ENCODE measurements at regions not wholly inside any gene's neighbourhood (a gene's known extent, or its start where the extent isn't known, plus 50 kb on each side); places are given as distances from the start of the nearest gene placed in this dataset.

- DNase-seq (ENCODE audit: low read depth) = no peak
- Histone ChIP-seq H3K36me3 (ENCODE audit: control insufficient read depth, insufficient read depth, low read length) (no peaks in the 10 kb centered on the region), H3K4me3 (ENCODE audit: low read depth, low read length) (no peak overlapping the region), H3K27me3 (ENCODE audit: control insufficient read depth, insufficient read depth, low read length) (peaks cover 3% of the 10 kb centered on the region)
- TF ChIP-seq CTCF (IDR thresholded peaks at IDR 0.05; ENCODE audit: insufficient read depth, low read length, poor library complexity, severe bottlenecking) = no peak
These were observed 190.8 kb upstream of the HNRNPA3 start for GRCh38 chr2:177021706-177022343.

GRCh38 chr2:177024765-177025164 is 187.8 kb upstream of the HNRNPA3 start:
- no peak for DNase-seq (ENCODE audit: low read depth)
- Histone ChIP-seq H3K4me3 (ENCODE audit: low read depth, low read length) (no peak overlapping the region), H3K27me3 (ENCODE audit: control insufficient read depth, insufficient read depth, low read length) (peaks cover 3% of the 10 kb centered on the region), H3K36me3 (ENCODE audit: control insufficient read depth, insufficient read depth, low read length) (no peaks in the 10 kb centered on the region)
- TF ChIP-seq CTCF (IDR thresholded peaks at IDR 0.05; ENCODE audit: insufficient read depth, low read length, poor library complexity, severe bottlenecking) = no peak

GRCh38 chr2:177026253-177026652 is 186.3 kb upstream of the HNRNPA3 start:
- peaks cover 3% of the 10 kb centered on the region for H3K27me3 ChIP-seq (ENCODE audit: control insufficient read depth, insufficient read depth, low read length)
- no peaks in the 10 kb centered on the region for H3K36me3 ChIP-seq (ENCODE audit: control insufficient read depth, insufficient read depth, low read length)
- DNase-seq (ENCODE audit: low read depth) = no peak
- no peak for TF ChIP-seq CTCF (IDR thresholded peaks at IDR 0.05; ENCODE audit: insufficient read depth, low read length, poor library complexity, severe bottlenecking)
- no peak overlapping the region for H3K4me3 ChIP-seq (ENCODE audit: low read depth, low read length)

GRCh38 chr2:177026956-177027355 is 185.6 kb upstream of the HNRNPA3 start:
- H3K4me3 ChIP-seq (ENCODE audit: low read depth, low read length) = no peak overlapping the region
- no peaks in the 10 kb centered on the region for H3K36me3 ChIP-seq (ENCODE audit: control insufficient read depth, insufficient read depth, low read length)
- DNase-seq (ENCODE audit: low read depth) = no peak
- H3K27me3 ChIP-seq (ENCODE audit: control insufficient read depth, insufficient read depth, low read length) = peaks cover 4% of the 10 kb centered on the region
- no peak for TF ChIP-seq CTCF (IDR thresholded peaks at IDR 0.05; ENCODE audit: insufficient read depth, low read length, poor library complexity, severe bottlenecking)

- Histone ChIP-seq H3K36me3 (ENCODE audit: control insufficient read depth, insufficient read depth, low read length) (no peaks in the 10 kb centered on the region), H3K27me3 (ENCODE audit: control insufficient read depth, insufficient read depth, low read length) (peaks cover 4% of the 10 kb centered on the region), H3K4me3 (ENCODE audit: low read depth, low read length) (no peak overlapping the region)
- no peak for TF ChIP-seq CTCF (IDR thresholded peaks at IDR 0.05; ENCODE audit: insufficient read depth, low read length, poor library complexity, severe bottlenecking)
- DNase-seq (ENCODE audit: low read depth) = no peak
These were observed 184.3 kb upstream of the HNRNPA3 start for GRCh38 chr2:177028296-177028695.

GRCh38 chr2:177029075-177029474 is 183.5 kb upstream of the HNRNPA3 start:
- no peak for DNase-seq (ENCODE audit: low read depth)
- no peak overlapping the region for H3K4me3 ChIP-seq (ENCODE audit: low read depth, low read length)
- no peak for TF ChIP-seq CTCF (IDR thresholded peaks at IDR 0.05; ENCODE audit: insufficient read depth, low read length, poor library complexity, severe bottlenecking)
- no peaks in the 10 kb centered on the region for H3K36me3 ChIP-seq (ENCODE audit: control insufficient read depth, insufficient read depth, low read length)
- H3K27me3 ChIP-seq (ENCODE audit: control insufficient read depth, insufficient read depth, low read length) = peaks cover 4% of the 10 kb centered on the region
